HCEC 1CT (cell line): ENCODE measurements at regions not wholly inside any gene's neighbourhood (a gene's known extent, or its start where the extent isn't known, plus 50 kb on each side); places are given as distances from the start of the nearest gene placed in this dataset.
A peak's percentile ranks its signal among the peaks of the same experiment; 100 is the strongest.
"Not testable (repeated sequence)": the region's sequence is repeated elsewhere in the genome, so short reads cannot be mapped to it uniquely, and the experiment has no call there.

Experiments used
- DNase-seq: peaks from one replicate; pipeline ENCODE4 v3.0.0-alpha.2; 2017

GRCh38 chr12:100083308-100083707, 59.4 kb downstream of the BLTP3B start:
- DNase-seq = no peak

GRCh38 chr12:100078777-100079176, 63.9 kb downstream of the BLTP3B start:
- DNase-seq = not testable (repeated sequence)

- DNase-seq = no peak
Measured at GRCh38 chr12:100077367-100077766, 65.3 kb downstream of the BLTP3B start.

- no peak for DNase-seq
Measured at GRCh38 chr12:100075598-100075997, 67.1 kb downstream of the BLTP3B start.

GRCh38 chr12:100069795-100070194, 72.9 kb downstream of the BLTP3B start:
- no peak for DNase-seq

GRCh38 chr12:100068305-100068704, 74.4 kb downstream of the BLTP3B start:
- no peak for DNase-seq

GRCh38 chr12:100061814-100062213, 77.1 kb upstream of the ANKS1B start:
- no peak for DNase-seq

- peak; percentile 94 for DNase-seq
Measured at GRCh38 chr12:100058482-100059029, 73.8 kb upstream of the ANKS1B start.

GRCh38 chr12:100046202-100046601, 61.5 kb upstream of the ANKS1B start:
- not testable (repeated sequence) for DNase-seq

- DNase-seq = no peak
Measured at GRCh38 chr12:100044266-100044665, 59.5 kb upstream of the ANKS1B start.

GRCh38 chr12:100043631-100044030, 58.9 kb upstream of the ANKS1B start:
- no peak for DNase-seq
